GM12892 (cell line): ENCODE measurements at regions not wholly inside any gene's neighbourhood (a gene's known extent, or its start where the extent isn't known, plus 50 kb on each side); places are given as distances from the start of the nearest gene placed in this dataset.

ENCODE experiments used
- DNase-seq: peaks from one replicate; pipeline ENCODE4 v3.0.0; 2011; ENCODE audit not compliant: insufficient read length
- FAIRE-seq: peaks from 2 replicates; lab custom pipeline; 2011; peaks lifted over from hg19 to GRCh38; lab: Jason Lieb, UNC
- POLR2A ChIP-seq: IDR thresholded peaks from 2 replicates; pipeline ENCODE4 v1.6.1; 2011; ENCODE audit warnings: low read depth, low read length, control low read depth
- POLR2AphosphoS5 ChIP-seq: IDR thresholded peaks from 2 replicates; pipeline ENCODE4 v1.6.1; 2011; ENCODE audit warnings: low read depth, low read length, control low read depth
- TAF1 ChIP-seq: IDR thresholded peaks from 2 replicates; pipeline ENCODE4 v1.6.1; 2011; ENCODE audit warnings: low read depth, mild to moderate bottlenecking, control low read depth, low read length, borderline replicate concordance

DNA sequence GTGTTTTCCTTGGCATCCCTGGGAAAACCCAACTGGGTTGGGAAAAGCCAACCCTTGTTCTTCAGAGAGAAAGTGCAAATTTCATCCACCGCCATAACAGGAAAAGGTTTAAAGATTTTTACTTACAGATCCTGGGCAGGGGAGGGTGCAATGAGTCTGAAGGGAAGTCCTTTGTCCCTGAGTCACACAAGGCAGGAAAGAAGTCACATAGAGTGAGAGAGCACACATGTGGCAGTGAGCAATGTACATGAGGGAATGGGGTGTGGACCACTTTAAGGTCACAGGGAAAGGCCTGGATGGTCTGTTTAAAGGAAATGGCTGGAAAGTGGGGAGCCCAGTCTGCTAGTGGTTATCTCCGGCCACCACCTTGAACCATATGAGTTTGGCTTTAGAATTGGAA lies 248.9 kb downstream of the HS3ST1 start:
- TF ChIP-seq POLR2A, result no peak
- TF ChIP-seq TAF1, result no peak
- no peak for TF ChIP-seq POLR2AphosphoS5
- FAIRE-seq (no peak), DNase-seq (no peak)

DNA sequence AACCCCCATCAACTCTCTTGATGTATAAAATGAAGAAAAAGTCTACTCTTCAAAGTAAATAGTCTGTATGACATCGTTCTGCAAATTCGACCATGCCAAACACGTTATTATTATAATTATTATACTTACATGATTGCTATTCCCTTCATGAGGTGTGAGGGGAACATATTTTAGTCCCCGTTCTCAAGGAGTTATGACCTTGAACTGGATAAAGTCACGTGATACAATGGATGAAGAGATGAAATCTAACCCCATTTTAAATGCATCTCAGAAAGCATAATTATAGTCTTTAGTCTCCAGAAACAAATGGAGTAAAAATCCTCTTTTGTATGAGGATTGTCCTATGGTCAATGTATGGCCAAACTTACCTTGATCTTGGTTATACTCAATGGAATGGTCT lies 250.3 kb downstream of the HS3ST1 start:
- DNase-seq, result no peak
- TF ChIP-seq POLR2A, result no peak
- no peak for TF ChIP-seq POLR2AphosphoS5
- TF ChIP-seq TAF1, result no peak
- no peak for FAIRE-seq

DNA sequence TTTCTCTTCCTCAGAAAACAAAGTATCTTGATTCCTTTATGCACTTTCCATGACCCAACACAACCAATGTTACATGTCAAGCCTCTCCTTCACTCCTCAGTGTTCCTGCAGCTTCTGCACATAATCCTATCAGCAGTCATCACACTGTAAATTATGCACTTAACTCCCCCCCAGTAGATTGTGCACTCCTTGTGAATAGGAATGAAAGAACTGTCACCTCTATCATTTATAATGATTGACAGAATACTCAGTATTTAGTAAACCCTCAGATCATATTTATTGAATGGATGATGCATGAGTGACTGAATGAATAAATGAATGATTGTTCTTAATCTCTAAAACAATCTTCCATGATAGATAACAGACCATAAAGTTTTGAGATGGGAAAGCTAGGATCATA lies 253.3 kb downstream of the HS3ST1 start:
- no peak for DNase-seq
- FAIRE-seq, result no peak
- TF ChIP-seq POLR2AphosphoS5 (no peak), POLR2A (no peak), TAF1 (no peak)

DNA sequence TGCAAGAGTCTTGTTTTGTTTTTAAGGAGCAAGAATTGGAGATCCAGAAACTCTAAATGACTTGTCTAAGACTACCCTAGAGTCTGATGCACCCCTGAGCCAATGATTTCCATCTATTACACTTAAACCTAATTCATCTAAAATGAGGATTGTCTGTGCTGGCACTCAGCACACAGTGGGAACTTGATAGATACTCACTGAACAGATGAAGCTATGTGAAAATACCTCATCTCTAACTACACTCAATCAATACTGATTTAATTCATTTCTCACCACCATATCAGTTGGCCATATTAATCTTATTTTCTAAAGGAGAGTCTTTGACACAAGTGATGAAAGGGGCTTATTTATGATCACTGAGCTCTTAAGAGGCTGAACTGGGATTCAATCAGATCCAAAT lies 262.1 kb downstream of the HS3ST1 start:
- TF ChIP-seq POLR2AphosphoS5 (no peak), POLR2A (no peak), TAF1 (no peak)
- FAIRE-seq (no peak), DNase-seq (no peak)

DNA sequence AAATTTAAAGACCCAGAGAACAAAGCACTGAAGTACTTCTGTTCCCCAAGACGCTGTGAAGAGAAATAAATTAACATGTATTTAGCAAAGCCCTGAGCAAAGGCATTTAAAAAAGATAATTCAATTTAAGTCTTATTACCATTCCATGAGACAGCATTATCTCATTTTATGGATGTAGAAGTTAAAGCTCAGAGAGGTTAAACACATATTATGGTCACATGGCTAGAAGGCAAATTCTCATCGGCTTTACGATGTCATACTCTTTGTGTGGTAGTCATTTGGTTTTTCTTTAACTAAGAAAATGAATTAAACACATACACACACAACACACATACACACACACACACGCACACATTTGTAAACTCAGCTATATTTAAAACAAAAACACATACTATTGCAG lies 262.7 kb downstream of the HS3ST1 start:
- no peak for DNase-seq
- no peak for FAIRE-seq
- no peak for TF ChIP-seq POLR2AphosphoS5
- TF ChIP-seq TAF1, result no peak
- no peak for TF ChIP-seq POLR2A

DNA sequence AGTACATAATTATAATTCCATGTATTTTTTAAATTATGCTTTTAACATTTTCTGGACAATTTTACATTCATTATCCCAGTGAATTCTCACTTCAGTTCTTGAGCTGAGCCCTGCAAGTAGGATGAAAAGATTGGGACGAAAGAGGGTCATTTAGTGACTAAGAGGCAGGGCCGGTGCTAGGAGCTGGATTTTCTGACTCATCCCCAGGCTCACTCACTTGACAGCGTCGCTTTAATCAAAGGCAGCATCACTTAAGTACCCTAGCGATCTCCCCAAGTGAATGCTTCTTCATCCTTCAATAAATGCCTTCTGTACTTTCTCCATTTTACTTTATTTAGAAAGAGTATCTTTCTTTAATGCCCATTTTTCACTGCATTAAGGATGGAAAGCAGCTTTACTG lies 263.6 kb downstream of the HS3ST1 start:
- FAIRE-seq, result no peak
- TF ChIP-seq POLR2AphosphoS5 (no peak), TAF1 (no peak), POLR2A (no peak)
- no peak for DNase-seq

DNA sequence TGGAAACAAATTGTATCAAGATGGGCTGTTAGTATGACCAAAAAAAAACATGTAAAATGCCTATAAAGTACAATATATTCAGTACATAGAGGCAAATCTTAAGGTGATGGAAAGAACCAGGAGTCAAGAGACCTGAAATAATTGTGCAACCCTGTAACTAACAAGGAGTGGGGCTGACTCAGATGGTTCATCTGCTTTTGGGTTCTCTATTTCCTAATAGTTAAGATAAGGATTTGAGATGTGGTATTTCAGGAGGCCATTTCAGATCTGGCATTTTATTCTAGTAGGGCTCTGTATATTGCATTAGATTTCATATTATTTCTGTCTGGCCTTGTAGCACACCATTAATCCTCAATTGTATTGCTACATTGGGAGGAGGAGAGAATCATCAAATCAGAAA lies 268.4 kb downstream of the HS3ST1 start:
- FAIRE-seq (no peak), DNase-seq (no peak)
- TF ChIP-seq POLR2A (no peak), TAF1 (no peak), POLR2AphosphoS5 (no peak)

DNA sequence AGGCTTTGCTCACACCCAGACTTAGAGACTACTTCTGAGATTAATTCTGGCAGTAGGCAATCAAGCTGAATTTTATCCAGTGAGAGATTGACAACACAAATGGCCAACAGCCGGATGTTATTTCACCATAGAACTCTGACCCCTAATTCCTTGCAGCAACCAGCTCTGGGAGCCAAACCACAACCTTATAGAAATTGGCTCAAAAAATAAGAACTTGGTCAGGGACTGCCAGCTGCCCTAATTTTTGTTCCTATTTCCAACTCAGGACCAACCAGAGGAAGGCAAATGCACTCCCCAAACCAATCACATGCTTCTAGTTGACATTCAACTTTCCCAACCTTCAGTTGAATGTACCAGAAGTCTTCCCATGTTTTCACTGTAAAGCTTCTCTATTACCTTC lies 269.7 kb downstream of the HS3ST1 start:
- DNase-seq (no peak), FAIRE-seq (no peak)
- TF ChIP-seq TAF1 (no peak), POLR2A (no peak), POLR2AphosphoS5 (no peak)

DNA sequence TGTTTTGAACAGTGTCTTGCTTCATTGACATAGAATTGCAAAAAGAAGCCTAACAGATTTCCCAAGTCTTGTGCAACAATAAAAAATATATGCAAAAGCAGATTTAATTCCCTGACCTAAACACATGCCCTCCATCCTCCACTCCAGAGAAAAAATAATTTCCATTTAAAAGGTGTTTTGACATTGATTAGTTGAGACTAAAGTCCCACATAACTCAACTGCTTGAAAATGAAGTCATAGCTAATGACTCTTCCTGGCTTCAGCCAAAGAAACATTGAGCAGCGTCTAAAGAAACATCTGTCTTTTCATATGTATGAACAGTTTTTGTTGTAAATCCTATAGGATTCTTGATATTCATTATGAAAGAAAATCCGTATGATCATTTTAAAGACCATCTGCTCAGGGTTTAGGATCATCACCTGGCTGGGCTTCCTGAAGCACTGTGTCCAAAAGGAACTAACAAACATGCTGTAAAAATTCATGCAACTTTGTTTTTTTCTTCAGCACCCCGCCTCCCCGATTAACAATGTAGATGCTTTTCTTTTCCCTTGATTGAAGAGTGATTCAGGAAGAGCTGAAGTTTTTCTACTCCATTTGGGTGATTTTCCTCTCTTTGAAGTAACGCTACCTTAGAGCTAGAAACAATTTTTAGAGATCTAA lies 273.4 kb downstream of the HS3ST1 start:
- no peak for DNase-seq
- FAIRE-seq, result no peak
- TF ChIP-seq POLR2AphosphoS5, result no peak

DNA sequence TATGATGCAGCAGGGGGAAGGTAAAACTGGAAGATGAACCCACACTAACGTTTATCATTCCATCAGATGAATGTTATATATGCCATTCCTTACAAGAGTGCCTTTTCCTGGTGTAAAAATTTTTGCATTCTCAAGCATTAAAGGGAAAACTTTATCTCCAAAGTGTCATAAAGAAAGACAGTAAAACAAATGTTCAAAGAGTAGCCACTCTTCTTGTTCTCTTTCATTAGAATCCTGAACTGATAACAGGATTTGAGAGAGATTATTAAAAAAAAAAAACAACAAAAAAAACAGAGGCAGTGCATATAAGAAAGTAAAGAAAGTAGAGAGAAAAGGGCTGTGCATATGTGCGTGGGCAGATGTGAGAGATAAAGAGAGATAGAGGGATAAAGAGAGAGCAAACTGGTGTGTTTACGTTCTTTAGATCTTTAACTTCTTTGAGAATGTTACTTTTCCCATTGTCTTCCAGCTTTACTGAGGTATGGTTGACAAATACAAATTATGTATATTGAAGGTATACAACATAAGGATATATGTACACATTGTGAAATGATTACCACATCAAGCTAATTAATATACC lies 275.4 kb downstream of the HS3ST1 start:
- DNase-seq (no peak), FAIRE-seq (no peak)
- TF ChIP-seq POLR2AphosphoS5, result no peak
- no peak for TF ChIP-seq POLR2A
- no peak for TF ChIP-seq TAF1

DNA sequence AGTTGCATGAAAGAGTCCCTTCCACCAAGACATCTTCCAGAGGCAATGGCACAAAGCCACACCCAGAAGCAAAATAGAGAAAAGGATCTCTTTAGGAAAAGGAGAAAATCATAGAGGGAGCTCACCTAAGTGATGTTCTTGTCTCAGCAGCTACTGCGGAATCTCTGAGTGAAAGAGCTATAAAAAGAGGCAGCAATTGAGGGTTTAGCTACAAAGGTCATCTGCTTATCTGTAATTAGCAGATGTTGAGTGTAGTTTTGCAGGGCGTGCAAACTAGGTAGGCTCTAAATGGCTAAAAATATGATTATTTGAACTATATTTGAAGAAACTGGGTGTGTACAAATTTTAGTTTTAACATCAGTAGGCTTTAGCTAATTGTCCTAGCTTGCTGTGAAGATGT lies 276.0 kb downstream of the HS3ST1 start:
- no peak for DNase-seq
- no peak for FAIRE-seq
- no peak for TF ChIP-seq POLR2A
- TF ChIP-seq POLR2AphosphoS5, result no peak
- no peak for TF ChIP-seq TAF1

DNA sequence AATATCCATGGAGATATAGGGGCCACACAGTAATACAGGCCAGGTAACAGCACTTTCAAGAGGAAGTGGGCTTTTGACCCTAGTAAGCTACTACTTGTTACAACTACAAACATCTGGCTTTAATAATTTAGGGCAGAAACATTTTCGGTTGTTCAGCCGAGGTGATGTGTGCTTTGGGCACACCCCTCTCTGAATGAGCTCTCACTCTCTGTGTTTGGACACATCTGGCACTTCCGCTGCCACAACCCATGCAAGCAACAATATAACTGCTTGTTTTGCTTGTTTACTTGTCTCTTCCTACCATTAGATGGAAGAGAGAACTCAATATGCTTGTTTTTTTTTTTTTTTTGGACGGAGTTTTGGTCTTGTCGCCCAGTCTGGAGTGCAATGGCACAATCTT lies 277.2 kb downstream of the HS3ST1 start:
- DNase-seq (no peak), FAIRE-seq (no peak)
- no peak for TF ChIP-seq POLR2A
- TF ChIP-seq TAF1, result no peak
- TF ChIP-seq POLR2AphosphoS5, result no peak

DNA sequence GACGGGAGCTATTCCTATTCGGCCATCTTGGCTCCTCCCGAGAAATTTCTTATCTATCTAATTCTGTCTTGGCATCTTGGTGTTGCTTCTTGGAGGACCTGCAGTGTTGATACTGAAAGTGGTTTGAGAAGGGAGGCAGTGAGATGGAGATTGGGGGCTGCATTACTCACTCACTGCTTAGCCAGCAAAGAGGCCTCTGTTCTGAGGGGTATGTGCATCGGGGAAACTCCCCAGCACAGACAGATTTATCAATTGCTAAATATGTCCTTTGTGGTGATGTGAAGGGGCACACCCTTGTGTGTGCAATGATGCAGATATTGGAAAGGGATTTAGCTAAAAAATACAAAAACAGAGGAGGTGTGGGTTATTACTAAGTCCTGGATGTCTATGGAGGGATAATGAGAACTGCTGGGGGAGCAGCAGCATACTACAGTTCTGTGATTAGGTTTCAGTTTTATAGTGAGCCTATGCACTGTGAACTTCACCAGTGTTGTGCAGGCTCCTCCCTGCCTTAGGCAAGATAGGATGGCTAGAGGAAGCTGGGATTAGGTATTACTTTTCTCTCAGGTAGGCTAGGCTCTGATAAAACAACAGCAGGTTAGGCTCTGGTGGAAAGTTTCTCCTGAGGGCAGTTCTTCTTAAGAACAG lies 279.0 kb downstream of the HS3ST1 start:
- FAIRE-seq (no peak), DNase-seq (no peak)
- no peak for TF ChIP-seq POLR2AphosphoS5
- no peak for TF ChIP-seq POLR2A
- TF ChIP-seq TAF1, result no peak
